NCI-H2227 (cell line): ENCODE measurements at regions not wholly inside any gene's neighbourhood (a gene's known extent, or its start where the extent isn't known, plus 50 kb on each side); places are given as distances from the start of the nearest gene placed in this dataset.
"Not testable (repeated sequence)": the region's sequence is repeated elsewhere in the genome, so short reads cannot be mapped to it uniquely, and the experiment has no call there.

ENCODE experiments used
- DNase-seq: peaks from one replicate; lab custom pipeline; 2025; ENCODE audit not compliant: unreplicated experiment; lab: John Stamatoyannopoulos, UW

DNA sequence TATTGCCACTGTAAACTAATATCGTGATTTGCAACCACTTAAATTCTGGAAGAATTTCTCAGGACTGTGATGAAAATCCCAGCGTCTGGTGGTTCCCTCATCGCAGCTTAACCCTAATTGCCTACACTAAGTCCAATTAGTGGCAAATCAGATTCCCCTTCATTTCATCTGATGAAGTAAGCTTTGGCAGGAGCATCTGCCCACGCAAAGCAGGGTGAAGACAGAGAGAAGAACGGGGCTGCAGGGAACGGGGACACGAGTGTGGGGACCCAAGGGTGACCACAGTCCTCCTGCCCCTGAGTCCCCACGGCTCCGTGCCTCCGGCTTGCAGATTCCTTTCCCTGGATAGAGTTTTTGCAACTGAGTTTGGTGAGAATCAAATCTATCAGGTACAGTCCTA lies 159.5 kb downstream of the LY86 start:
- no peak for DNase-seq

DNA sequence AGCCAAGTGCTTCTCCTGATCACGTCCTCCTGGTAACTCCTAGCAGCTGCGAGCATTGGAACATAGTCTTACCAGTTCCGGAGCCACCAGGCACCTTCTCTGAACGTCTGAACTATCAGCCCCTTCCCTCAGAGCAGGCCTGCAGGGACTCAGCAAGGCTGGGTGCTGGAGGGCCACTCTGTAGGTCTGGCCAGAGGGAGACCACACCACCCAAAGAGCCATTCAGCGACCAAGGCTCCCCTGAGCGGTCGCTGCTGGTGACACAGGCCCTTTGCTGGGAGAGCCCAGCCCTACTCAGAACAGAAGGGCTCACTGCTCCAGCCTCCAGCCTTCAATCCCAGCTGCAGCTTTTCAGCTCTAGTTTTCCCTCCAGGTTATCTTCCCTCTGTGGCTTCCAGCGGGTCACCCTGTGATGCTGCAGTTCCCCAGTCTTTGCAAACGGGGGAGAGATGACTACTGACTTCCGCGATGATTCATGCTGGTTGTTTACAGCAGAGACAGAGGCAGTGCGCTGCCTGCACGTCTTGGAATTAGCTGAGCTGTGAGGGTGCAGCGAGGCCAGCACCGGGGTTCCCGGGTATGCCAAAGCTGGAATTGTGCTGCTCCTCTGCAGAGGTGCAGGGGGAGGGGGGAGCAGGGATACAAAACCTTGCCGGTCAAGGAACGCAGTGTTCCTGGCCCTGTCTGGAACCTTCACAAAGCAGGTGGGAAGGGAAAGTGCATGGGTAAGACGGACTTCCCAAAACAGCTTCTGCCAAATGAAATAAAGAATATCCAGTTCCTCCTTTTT lies 161.4 kb downstream of the LY86 start:
- DNase-seq = peak; percentile 23

DNA sequence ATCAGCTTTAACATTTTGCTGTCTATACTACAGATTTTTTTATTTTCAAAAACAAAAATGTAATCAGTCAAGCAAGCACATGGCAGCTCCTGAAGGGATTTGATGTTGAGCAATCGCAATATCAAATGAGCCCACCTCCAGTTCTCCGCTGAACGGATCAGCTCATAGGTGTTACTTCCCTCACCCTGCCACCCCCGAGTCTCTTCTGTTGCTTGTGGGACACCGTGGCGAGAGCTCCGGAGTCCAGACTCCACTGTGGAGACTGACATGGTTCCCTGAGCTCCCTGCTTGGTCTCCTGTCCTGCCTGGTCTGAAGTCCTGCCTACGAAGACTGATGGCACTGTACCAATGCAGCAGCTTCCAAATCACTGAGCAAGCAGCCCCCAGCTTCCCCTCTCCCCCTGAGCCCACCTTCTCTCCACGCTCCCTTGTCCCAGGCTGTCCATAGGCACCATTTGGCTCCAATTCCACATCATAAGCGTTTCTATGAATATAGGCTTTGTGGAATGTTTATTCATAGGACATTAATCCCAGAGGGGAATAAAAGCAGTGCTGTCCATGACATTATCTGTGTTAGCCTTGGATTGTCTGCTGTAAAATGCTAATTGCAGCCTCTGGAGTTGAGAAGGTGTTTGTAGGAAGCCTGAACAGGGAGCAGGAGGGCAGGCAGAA lies 162.2 kb downstream of the LY86 start:
- no peak for DNase-seq

DNA sequence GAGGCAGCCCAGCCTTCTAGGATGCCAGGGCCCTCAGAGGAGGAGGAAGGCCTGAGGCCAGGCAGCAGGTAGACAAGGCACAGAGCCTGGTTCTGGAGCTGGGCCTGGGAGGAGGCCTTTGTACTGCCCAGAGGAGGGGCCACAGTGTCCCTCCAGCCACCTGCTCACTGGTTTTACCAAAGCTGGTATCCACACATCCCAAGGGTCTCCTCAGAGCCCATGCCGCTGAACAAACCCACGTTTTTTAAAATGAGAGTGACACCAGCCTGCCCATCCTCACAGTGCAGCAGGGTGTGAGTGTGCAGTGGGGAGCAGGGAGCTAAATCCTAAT lies 162.7 kb downstream of the LY86 start:
- no peak for DNase-seq

DNA sequence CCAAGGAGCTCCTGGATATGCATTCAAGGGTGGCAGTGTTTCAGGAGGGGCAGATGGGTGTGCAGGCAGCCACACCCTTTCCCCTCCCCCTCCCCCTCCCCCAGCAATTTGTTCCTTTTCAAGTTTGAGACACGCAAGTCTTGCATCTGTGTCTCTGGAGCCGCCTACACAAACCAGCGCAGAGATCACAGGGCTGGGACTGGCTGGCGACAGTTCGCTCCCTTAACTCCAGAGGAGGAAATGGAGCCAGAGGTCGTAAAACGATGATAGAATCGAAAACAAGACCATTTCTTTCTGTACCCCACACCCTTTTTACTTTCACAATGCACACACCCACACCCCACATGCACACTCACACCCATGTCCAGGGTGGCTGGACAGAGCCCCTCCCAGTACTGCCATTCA lies 163.1 kb downstream of the LY86 start:
- DNase-seq = no peak

DNA sequence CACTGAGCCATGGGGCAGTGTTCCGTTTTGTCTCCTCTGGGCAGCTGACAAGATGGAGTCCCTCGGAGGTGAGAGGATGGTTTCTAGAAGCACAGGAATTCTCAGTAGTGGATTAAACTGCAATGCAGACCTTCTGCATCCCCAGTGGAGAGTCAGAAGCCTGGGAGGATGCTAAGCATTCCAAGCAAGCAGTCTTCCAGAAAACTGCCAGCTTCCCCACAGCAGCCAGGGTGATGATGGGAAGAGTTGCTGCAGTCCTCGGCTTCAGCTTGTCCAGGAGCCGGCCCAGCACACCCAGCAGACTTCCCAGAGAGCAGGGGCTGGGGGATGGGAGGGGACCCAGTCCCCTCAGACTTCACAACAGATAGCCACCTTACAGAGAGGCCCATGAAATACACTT lies 163.6 kb downstream of the LY86 start:
- no peak for DNase-seq

DNA sequence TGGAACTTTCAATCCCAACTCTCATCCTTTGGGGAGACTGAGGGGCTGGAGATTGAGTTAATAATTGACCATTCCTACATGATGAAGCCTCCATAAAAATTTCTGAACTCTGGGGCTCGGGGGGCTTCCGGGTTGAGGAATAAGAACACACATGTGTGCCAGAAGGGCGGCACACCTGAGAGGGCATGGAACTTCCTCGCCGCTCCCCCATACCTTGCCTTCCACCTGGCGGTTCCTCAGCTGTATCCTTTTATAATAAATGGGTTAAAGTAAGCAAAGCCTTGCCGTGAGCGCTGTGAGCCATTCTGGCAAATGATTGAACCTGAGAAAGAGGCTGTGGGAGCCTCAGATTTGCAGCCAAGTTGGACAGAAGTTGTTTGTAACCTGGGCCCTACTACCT lies 164.8 kb downstream of the LY86 start:
- no peak for DNase-seq

DNA sequence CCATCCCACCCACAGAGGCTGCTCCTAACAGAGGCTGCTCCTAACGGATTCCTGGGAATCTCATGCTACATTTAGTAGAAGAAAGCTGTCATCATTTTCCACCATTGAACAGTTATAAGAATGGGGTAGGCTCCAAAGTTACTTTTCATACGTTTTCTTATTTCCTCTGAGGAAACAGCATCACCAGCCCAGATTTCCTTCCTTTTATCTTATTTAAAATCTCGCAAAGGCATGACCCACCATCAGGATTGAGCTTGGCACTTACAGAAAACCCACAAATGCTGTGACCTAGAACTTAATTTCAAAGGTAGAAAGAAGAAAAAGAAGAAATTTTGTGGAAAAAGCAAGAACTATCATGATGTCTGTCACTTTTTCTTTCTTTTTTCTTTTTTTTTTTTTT lies 168.0 kb downstream of the LY86 start:
- DNase-seq = no peak

DNA sequence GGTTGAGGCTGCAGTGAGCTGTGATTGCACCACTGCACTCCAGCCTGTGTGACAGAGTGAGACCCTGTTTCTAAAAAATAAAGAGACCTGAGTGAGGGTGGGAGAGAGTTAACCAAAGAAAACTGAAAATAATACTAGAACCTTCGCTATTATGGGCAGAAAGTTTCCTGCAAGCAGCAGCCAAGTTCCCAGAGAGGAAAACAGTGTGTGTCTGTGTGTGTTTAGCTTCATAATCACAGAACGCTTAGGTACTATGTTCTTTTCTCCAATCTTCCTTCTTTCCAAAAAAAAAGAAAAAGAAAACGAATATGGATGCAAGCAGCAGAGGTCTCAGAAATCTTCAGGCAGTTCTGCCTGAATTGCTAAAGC lies 170.0 kb downstream of the LY86 start:
- DNase-seq = no peak

DNA sequence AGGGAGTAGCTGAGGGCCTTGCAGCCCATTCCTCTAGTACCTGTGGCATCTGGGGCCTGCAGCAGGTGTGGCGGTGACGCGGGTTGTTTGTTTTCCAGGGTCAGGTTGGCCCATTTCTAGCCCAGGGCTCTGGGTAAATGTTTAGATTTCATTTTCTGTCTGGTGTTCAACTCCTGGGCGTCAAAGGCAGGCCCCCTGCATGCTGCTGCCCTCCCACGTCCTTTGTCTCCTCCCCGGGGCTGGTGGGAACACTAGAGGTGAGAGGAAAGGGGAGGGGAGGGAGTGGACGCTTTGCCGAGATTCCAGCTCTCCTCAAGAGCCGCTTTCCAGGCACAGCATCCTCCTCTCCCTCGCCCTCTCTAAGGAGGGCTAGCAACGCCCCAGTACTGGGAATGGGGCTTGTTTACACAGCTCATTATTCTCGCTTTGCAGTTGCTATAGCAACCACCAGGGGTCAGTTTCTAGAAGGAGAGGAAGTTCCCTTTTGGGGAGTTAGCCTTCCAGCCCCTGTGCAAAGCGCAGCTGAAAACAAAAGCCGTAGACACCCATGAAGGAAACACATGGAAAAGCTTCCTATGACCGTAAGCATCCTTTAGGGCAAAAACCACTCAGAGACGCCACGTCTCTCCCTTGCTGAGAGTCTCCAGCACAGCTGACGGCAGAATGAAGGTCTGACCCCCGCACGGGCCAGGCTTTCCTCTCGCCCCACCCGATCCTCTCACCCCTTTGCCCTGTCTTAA lies 170.6 kb downstream of the LY86 start:
- peak; percentile 91 for DNase-seq

DNA sequence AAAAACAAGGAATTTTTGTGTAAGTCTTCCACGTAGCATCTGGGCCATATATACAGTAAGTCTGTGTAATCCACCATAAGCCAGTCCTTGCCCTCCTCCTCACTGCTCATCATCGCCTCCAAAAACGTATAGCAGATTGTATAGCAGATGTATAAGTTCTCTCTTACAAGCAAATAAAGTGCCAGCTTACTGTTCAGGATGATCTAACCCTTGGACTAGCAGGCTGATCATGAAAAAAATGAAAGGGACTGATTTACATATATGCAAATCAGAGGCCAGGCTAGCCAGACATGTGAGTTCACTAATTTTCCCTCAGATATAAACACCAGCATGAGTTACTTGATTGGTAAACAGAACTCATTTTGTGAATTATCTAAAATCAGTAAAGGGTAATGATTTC lies 171.5 kb downstream of the LY86 start:
- DNase-seq = no peak

DNA sequence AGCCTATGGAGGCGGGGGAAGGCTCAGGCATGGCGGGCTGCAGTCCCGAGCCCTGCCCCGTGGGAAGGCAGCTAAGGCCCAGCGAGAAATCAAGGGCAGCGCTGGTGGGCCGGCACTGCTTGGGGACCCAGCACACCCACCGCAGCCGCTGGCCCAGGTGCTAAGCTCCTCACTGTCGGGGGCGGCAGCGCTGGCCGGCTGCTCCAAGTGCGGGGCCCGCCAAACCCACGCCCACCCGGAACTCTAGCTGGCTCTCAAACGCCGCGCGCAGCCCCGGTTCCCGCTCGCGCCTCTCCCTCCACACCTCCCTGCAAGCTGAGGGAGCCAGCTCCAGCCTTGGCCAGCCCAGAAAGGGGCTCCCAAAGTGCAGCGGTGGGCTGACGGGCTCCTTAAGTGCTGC lies 174.0 kb downstream of the LY86 start:
- not testable (repeated sequence) for DNase-seq

DNA sequence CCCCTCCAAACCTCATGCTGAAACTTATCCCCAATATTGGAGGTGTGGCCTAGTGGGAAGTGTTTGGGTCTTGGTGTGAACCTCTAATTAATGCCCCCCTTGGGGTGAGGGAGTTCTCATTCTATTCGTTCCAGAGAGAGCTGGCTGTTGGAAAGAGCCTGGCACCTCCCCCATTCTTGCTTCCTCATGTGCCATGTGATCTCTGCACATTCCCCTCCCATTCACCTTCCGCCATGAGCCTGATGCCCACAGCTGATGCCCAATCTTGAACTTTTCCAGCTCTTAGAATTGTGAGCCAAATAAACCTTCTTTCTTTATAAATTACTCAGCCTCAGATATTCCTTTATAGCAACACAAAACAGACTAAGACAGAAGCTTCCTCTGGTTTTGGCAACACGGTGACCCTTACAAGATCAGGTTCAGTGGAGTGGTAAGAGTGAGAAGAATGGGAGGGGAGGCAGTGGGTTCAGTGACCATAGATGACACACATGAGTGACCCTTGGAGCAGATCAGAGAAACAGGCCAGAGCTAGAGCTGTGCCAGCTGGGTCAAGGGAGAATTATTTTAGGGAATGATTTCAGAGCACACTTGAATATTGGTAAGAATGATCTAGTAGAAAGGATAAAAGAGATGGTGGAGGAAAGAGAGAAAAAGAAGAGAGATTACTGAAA lies 176.4 kb downstream of the LY86 start:
- no peak for DNase-seq

DNA sequence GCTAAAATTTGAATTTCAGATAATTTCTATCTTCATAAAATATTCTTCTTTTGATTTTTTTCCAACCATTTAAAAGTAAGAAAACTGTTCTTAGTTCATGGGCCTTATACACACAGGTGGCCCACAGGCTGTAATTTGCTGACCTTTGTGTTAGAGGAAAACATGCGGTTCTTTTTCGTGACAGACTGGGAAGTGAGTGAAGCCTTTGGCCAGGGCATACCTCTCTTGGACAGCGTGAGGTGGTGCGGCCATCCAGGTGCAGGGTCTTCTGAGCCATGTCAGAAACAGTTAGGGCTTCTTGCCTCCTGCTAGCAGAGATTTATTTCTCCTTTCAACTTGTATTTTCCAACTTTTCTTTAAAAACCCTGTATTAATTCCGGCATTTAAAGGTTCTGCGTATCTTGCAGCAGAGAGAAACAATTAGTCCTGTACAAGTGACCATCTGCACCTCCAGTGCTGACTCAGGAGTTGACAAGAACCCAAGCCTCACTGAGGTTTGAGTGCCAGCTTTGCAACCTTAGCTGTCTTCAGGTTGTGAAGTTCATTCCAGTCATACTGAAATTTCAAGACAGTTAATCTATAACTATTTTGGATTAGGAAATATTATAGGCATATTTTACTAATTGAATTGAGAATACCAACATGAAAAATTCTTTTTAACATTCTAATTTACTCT lies 177.8 kb downstream of the LY86 start:
- no peak for DNase-seq

DNA sequence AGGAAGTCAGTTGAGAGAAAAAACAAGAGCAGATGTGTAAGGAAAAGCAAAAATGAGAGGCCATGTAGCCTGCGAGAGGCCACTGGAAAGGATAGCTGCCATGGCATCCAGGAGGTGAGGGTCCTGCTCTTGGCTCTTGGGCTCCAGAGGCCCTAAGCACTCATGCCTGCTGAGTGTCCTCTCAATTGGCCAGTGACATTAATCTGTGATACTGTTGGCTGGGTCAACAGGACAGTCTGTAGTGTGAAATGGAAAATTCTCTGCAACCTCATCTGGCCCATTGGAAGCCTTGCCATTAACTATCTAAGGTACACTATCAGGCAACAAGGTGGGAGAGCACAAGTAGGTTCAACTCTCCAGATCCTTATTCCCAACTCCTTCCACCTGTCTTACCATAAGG lies 180.9 kb downstream of the LY86 start:
- DNase-seq = no peak

DNA sequence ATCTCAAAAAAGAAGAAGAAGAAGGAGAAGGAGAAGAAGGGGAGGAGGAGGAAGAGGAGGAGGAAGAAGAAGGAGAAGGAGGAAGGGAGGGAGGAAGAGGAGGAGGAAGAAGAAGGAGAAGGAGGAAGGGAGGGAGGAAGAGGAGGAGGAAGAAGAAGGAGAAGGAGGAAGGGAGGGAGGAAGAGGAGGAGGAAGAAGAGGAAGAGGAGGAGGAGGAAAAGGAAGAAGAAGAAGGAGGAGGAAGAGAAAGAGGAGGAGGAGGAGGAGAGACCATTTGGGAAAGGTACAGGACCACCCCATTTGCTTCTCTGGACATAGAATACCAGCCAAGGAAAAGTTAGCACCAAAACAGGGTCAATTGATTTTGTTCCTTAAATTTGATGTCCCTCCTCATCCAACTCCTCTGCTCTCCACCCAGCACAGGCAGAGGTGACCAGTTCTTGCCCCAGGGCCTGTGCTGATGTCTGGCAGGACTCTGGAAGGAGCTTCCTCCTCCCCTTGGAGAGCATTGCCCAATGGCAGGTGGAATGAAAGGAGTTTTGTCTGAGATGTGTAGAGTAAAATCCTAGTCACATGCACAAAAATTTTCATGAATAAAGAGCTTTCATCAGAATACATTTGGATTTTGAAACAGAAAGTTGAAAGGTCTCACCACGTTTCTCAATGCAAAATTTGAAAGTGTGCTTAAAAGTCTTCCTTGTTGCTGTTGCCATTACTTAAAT lies 182.9 kb downstream of the LY86 start:
- DNase-seq = no peak

DNA sequence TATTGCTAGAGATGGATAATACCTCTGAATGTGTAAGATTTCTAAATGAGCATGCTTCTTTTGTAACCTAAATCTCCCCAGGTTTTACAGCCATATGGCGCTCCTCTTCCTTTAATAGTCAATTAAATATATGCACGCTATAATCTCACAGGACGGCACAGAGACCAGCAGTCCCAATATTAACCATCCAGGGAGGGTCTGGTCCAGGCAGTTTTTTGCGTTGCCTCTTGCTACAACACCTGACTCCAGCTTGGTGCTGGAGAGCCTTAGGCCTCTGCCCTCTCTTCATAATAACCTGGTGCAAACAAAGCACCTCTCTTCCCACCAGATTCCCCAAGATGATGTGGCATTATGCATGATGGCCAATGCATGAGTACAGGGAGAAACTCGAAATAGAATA lies 183.4 kb downstream of the LY86 start:
- no peak for DNase-seq

DNA sequence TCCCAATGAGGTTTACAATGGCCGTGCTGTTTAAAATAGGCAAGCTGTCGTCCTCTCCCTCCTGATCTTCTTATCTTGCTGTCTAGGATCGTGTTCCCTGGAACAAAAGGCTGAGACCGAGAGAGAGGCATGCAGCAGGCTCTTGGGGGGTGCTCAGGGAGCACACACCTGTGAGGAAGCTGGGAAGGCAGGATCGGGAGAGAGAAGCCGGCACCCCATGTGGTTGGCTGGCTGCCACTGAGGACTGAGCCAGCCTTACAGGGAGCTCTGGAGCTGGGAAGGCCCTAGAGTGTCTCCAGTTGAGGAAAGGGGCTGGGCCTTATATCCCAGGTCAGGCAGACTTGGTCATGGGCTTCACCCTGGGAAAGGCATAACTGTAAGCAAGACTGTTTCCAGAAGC lies 184.2 kb downstream of the LY86 start:
- no peak for DNase-seq

DNA sequence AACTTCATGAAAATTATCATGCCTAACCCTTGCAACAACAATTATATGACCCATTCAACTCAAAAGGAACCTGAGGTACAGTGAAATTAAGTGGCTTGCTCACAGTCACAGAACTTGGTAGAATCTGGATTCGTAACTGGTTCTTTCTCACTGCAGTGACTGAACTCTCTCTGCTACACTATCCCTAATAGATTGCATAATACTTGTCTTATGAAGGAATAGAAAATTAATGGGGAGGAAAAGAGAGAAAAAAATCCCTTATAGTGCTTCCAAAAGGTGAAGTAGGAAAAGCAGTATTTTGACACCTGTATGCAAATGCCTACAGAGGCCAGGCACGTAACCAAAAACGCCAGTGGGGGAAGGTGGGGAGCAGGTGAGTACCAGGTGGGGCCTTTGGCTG lies 186.6 kb downstream of the LY86 start:
- no peak for DNase-seq

DNA sequence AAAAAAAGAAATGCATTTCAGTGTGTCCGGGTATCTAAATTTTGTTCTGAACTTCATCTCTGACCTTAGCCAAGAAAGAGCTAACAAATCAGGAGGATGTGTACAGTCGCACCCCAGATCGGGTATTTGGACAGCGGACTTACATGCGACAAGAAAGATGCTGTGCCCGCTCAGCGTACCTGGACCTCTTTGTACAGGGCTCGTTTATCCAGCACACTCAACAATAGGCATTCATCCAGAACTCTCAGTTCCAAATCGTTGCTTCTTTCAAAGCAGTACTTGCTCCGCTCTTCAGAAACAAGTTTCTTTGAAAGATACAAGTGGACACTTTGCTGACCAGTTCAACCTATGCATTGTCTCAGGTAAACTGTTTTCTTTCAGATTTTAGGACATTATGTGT lies 191.7 kb downstream of the LY86 start:
- no peak for DNase-seq
